HL-60 (cell line): ENCODE measurements at regions not wholly inside any gene's neighbourhood (a gene's known extent, or its start where the extent isn't known, plus 50 kb on each side); places are given as distances from the start of the nearest gene placed in this dataset.

ENCODE experiments used
- DNase-seq, 2 experiments: peaks; one replicate each; pipeline ENCODE4 v3.0.0-alpha.2; 2010 to 2020; ENCODE audit warnings: low read depth in 1 of 2, low spot score in 1 of 2
- H3K27ac ChIP-seq: fragments of 250-450 bp; sonication (Bioruptor Pico); replicated peaks from 2 replicates; pipeline ENCODE4 v1.5.1; 2020; ENCODE audit warnings: mild to moderate bottlenecking, moderate library complexity
- H3K27me3 ChIP-seq: fragments of 250-450 bp; sonication (Bioruptor Pico); 2 replicates; pipeline ENCODE4 v1.5.1; 2021; ENCODE audit warnings: mild to moderate bottlenecking, moderate library complexity; ENCODE audit not compliant: insufficient read depth, poor library complexity, severe bottlenecking
- H3K4me3 ChIP-seq: replicated peaks from 2 replicates; pipeline ENCODE4 v1.5.1; 2011; ENCODE audit warnings: mild to moderate bottlenecking, control low read depth, low read length; ENCODE audit not compliant: insufficient read depth
- CTCF ChIP-seq: IDR thresholded peaks from one replicate; pipeline ENCODE4 v1.5.1; 2011; ENCODE audit warnings: low read length, control low read depth, inconsistent platforms; ENCODE audit not compliant: insufficient read depth
- GABPA ChIP-seq: IDR thresholded peaks from 2 replicates; pipeline ENCODE4 v1.6.1; 2012; ENCODE audit warnings: low read depth
- POLR2AphosphoS5 ChIP-seq: IDR thresholded peaks from 2 replicates; pipeline ENCODE4 v1.6.1; 2012; ENCODE audit warnings: low read depth
- SPI1 ChIP-seq: IDR thresholded peaks from 2 replicates; pipeline ENCODE4 v1.6.1; 2012; ENCODE audit warnings: low read depth, mild to moderate bottlenecking, borderline replicate concordance
- TF ChIP-seq, protein P1 (sequence below): IDR thresholded peaks from 2 replicates; pipeline ENCODE4 v1.6.1; 2012; ENCODE audit warnings: low read depth; ENCODE audit not compliant: insufficient replicate concordance

GRCh38 chr3:11089931-11090330 lies 64.4 kb upstream of the HRH1 start:
- no peak overlapping the region for H3K27ac ChIP-seq
- H3K27me3 ChIP-seq: no peaks in the 10 kb centered on the region
- TF ChIP-seq SPI1 (no peak), GABPA (no peak), POLR2AphosphoS5 (no peak), CTCF (no peak)
- TF ChIP-seq, protein P1, sequence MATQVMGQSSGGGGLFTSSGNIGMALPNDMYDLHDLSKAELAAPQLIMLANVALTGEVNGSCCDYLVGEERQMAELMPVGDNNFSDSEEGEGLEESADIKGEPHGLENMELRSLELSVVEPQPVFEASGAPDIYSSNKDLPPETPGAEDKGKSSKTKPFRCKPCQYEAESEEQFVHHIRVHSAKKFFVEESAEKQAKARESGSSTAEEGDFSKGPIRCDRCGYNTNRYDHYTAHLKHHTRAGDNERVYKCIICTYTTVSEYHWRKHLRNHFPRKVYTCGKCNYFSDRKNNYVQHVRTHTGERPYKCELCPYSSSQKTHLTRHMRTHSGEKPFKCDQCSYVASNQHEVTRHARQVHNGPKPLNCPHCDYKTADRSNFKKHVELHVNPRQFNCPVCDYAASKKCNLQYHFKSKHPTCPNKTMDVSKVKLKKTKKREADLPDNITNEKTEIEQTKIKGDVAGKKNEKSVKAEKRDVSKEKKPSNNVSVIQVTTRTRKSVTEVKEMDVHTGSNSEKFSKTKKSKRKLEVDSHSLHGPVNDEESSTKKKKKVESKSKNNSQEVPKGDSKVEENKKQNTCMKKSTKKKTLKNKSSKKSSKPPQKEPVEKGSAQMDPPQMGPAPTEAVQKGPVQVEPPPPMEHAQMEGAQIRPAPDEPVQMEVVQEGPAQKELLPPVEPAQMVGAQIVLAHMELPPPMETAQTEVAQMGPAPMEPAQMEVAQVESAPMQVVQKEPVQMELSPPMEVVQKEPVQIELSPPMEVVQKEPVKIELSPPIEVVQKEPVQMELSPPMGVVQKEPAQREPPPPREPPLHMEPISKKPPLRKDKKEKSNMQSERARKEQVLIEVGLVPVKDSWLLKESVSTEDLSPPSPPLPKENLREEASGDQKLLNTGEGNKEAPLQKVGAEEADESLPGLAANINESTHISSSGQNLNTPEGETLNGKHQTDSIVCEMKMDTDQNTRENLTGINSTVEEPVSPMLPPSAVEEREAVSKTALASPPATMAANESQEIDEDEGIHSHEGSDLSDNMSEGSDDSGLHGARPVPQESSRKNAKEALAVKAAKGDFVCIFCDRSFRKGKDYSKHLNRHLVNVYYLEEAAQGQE: no peak
- no peak overlapping the region for H3K4me3 ChIP-seq
- no peak for DNase-seq

DNA sequence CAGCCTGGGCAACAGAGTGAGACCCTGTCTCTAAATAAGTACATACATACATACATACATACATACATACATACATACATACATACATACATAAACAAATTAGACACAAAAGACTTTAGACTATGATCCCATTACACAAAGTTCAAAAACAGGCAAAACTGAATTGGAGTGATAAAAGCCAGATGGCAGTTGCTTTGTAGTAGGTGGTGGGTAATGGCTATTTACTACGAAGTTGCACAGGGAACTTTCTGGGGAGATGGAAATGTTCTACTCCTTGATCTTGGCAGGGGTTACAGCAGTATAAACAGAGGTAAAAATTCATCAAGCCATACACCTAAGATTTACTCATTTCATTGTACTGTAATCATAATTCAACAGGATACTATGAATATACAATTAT lies 63.7 kb upstream of the HRH1 start:
- H3K4me3 ChIP-seq: no peak overlapping the region
- H3K27me3 ChIP-seq: no peaks in the 10 kb centered on the region
- no peak overlapping the region for H3K27ac ChIP-seq
- DNase-seq: no peak
- TF ChIP-seq, protein P1: no peak
- no peak for TF ChIP-seq CTCF
- no peak for TF ChIP-seq GABPA
- no peak for TF ChIP-seq POLR2AphosphoS5
- TF ChIP-seq SPI1: no peak

GRCh38 chr3:11091088-11091590 lies 63.2 kb upstream of the HRH1 start:
- no peak overlapping the region for H3K27ac ChIP-seq
- H3K4me3 ChIP-seq: no peak overlapping the region
- TF ChIP-seq, protein P1: no peak
- no peak for TF ChIP-seq POLR2AphosphoS5
- TF ChIP-seq SPI1: no peak
- no peak for TF ChIP-seq GABPA
- TF ChIP-seq CTCF: no peak
- DNase-seq: no peak
- no peaks in the 10 kb centered on the region for H3K27me3 ChIP-seq
